ENCODE measurements at regions not wholly inside any gene's neighbourhood (a gene's known extent, or its start where the extent isn't known, plus 50 kb on each side); places are given as distances from the start of the nearest gene placed in this dataset.
A peak's percentile ranks its signal among the peaks of the same experiment; 100 is the strongest.

- H3K4me3 ChIP-seq, result no peak overlapping the region
- no peaks in the 10 kb centered on the region for H3K36me3 ChIP-seq (ENCODE audit: insufficient read depth)
- H3K27ac ChIP-seq (ENCODE audit: low read depth), result no peak overlapping the region
- Mint-ChIP-seq H3K4me1 (no peaks in the 10 kb centered on the region), H3K9me3 (no peaks in the 10 kb centered on the region), H3K27me3 (ENCODE audit: insufficient read depth, low read depth, poor library complexity) (peaks cover 1% of the 10 kb centered on the region), H3K36me3 (ENCODE audit: low read depth) (no peaks in the 10 kb centered on the region), H3K27ac (no peak overlapping the region), H3K4me3 (no peak overlapping the region)
- ATAC-seq (peak; percentile 52; the same call in 2 of the 3 replicates), DNase-seq (ENCODE audit: low spot score) (peak; percentile 24)
- H2AFZ ChIP-seq, result peak overlapping the region; percentile 92
- TF ChIP-seq REST (IDR thresholded peaks at IDR 0.05; ENCODE audit: unreplicated experiment) (no peak), EZH2 (IDR thresholded peaks at IDR 0.05; ENCODE audit: low read depth, unreplicated experiment) (no peak), EZH2phosphoT487 (IDR thresholded peaks at IDR 0.05; ENCODE audit: unreplicated experiment) (no peak), POLR2AphosphoS5 (IDR thresholded peaks at IDR 0.05; ENCODE audit: low read depth) (no peak), CREB1 (CRISPR knock-in tag; IDR thresholded peaks at IDR 0.05; ENCODE audit: low read depth) (no peak), STAT1 (IDR thresholded peaks at IDR 0.05; ENCODE audit: unreplicated experiment) (no peak), JUNB (IDR thresholded peaks at IDR 0.05; ENCODE audit: unreplicated experiment) (no peak), ZNF114 (CRISPR knock-in tag; IDR thresholded peaks at IDR 0.05) (no peak), ZNF462 (CRISPR knock-in tag; IDR thresholded peaks at IDR 0.05) (no peak), ZNF331 (CRISPR knock-in tag; IDR thresholded peaks at IDR 0.05; ENCODE audit: low read depth) (no peak), ETS1 (IDR thresholded peaks at IDR 0.05) (no peak), NANOG (IDR thresholded peaks at IDR 0.05; ENCODE audit: borderline replicate concordance) (no peak), CTCF (conservative IDR thresholded peaks at IDR 0.05; ENCODE audit: low read depth in 2 of 2) (no peak)
- H3K27me3 ChIP-seq (ENCODE audit: insufficient read depth), result no peaks in the 10 kb centered on the region
- no peaks in the 10 kb centered on the region for H4K20me1 ChIP-seq (replicated peaks; ENCODE audit: insufficient read depth)
- no peaks in the 10 kb centered on the region for H3F3A ChIP-seq (replicated peaks; ENCODE audit: low read depth)
- no peaks in the 10 kb centered on the region for H3K4me1 ChIP-seq (ENCODE audit: insufficient read depth)
- H3K9me2 ChIP-seq (ENCODE audit: insufficient read depth), result no peaks in the 10 kb centered on the region
- H3K4me2 ChIP-seq, result no peak overlapping the region
- no peaks in the 10 kb centered on the region for H3K79me2 ChIP-seq (replicated peaks; ENCODE audit: insufficient read depth)
These were observed 651.2 kb downstream of the SLITRK6 start for GRCh38 chr13:85148009-85148408.
